WERI-Rb-1 (cell line): ENCODE measurements at regions not wholly inside any gene's neighbourhood (a gene's known extent, or its start where the extent isn't known, plus 50 kb on each side); places are given as distances from the start of the nearest gene placed in this dataset.

Source experiments
- DNase-seq: peaks from one replicate; pipeline ENCODE4 v3.0.0-alpha.2; 2020
- H3K27ac ChIP-seq: fragments of 250-450 bp; sonication (Bioruptor Pico); 2 replicates; pipeline ENCODE4 v1.5.1; 2020; ENCODE audit warnings: mild to moderate bottlenecking, moderate library complexity
- H3K27me3 ChIP-seq: fragments of 250-450 bp; sonication (Bioruptor Pico); 2 replicates; pipeline ENCODE4 v1.5.1; 2021; ENCODE audit warnings: mild to moderate bottlenecking, low read depth, moderate library complexity; ENCODE audit not compliant: insufficient read depth, severe bottlenecking
- H3K36me3 ChIP-seq: fragments of 250-450 bp; sonication (Bioruptor Pico); 2 replicates; pipeline ENCODE4 v1.5.1; 2020; ENCODE audit warnings: mild to moderate bottlenecking, moderate library complexity
- H3K4me3 ChIP-seq: 2 replicates; pipeline ENCODE4 v1.5.1; 2011; ENCODE audit warnings: low read depth, mild to moderate bottlenecking, control low read depth, low read length
- H3K9me3 ChIP-seq: fragments of 250-450 bp; sonication (Bioruptor Pico); 2 replicates; pipeline ENCODE4 v1.5.1; 2021; ENCODE audit warnings: mild to moderate bottlenecking, moderate library complexity; ENCODE audit not compliant: severe bottlenecking
- TF ChIP-seq, protein P1 (sequence below): IDR thresholded peaks from 2 replicates; pipeline ENCODE4 v1.5.1; 2011; ENCODE audit warnings: low read depth, mild to moderate bottlenecking, control low read depth, inconsistent platforms, low read length

DNA sequence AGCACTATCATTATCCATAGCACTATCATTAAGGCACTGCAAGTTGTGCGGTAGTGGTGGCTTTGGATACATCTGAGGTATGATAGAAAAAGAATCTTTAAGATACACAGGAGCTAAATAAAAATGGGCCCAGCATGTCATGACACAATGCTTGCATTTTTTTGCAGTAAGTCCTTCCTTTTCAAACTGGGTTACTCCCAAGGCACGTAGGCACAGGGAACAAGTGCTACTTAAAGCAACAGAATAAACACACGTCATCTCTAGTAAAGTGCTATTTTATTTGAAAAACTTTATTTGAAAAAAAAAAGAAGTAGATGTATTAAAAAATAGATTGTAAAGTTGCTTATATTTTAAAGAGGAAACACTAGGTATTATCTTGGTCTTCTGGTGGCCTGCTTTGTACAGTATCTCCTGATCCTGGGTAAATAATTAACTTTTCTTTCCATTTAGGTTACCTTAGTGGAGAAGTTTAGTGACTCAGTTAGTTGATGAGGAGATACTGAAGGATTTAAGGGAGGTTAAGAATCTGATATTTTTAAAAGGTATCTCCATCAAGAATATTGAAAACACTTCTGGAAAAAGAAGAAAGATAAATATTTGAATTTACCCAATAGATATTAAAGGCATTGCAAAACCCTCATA lies 129.6 kb downstream of the EDN1 start:
- TF ChIP-seq, protein P1, sequence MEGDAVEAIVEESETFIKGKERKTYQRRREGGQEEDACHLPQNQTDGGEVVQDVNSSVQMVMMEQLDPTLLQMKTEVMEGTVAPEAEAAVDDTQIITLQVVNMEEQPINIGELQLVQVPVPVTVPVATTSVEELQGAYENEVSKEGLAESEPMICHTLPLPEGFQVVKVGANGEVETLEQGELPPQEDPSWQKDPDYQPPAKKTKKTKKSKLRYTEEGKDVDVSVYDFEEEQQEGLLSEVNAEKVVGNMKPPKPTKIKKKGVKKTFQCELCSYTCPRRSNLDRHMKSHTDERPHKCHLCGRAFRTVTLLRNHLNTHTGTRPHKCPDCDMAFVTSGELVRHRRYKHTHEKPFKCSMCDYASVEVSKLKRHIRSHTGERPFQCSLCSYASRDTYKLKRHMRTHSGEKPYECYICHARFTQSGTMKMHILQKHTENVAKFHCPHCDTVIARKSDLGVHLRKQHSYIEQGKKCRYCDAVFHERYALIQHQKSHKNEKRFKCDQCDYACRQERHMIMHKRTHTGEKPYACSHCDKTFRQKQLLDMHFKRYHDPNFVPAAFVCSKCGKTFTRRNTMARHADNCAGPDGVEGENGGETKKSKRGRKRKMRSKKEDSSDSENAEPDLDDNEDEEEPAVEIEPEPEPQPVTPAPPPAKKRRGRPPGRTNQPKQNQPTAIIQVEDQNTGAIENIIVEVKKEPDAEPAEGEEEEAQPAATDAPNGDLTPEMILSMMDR, result no peak
- no peak overlapping the region for H3K4me3 ChIP-seq
- DNase-seq, result no peak
- no peaks in the 10 kb centered on the region for H3K27me3 ChIP-seq
- peak overlapping the region; percentile 35; the same call in 1 of the 2 replicates for H3K27ac ChIP-seq
- no peaks in the 10 kb centered on the region for H3K9me3 ChIP-seq
- no peaks in the 10 kb centered on the region for H3K36me3 ChIP-seq

GRCh38 chr6:12420626-12421025 lies 130.5 kb downstream of the EDN1 start:
- Histone ChIP-seq H3K27ac (peak overlapping the region; percentile 35), H3K27me3 (no peaks in the 10 kb centered on the region), H3K9me3 (no peaks in the 10 kb centered on the region), H3K4me3 (no peak overlapping the region), H3K36me3 (no peaks in the 10 kb centered on the region)
- peak; percentile 93 for DNase-seq
- TF ChIP-seq, protein P1, result no peak

DNA sequence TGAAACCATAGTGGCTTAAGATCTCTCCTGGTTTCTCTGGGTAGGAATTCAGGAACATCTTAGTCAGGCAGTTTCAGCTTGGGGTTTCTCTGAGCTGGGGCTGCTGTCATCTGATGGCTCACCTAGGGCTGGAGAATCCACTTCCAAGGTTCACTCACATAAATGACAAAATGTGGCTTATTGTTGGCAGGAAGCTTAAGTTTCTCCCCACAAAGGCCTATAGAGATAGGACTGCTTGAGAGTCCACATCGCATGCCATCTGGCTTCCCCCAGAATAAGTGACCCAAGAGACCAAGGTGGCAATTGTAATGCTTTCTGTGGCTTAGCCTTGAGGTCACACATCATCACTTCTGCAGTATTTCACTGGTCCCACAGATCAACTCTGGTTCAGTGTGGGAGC lies 131.4 kb downstream of the EDN1 start:
- Histone ChIP-seq H3K9me3 (no peaks in the 10 kb centered on the region), H3K4me3 (no peak overlapping the region), H3K36me3 (no peaks in the 10 kb centered on the region), H3K27ac (no peak overlapping the region; the same call in 1 of the 2 replicates), H3K27me3 (no peaks in the 10 kb centered on the region)
- TF ChIP-seq, protein P1, result no peak
- DNase-seq, result no peak

DNA sequence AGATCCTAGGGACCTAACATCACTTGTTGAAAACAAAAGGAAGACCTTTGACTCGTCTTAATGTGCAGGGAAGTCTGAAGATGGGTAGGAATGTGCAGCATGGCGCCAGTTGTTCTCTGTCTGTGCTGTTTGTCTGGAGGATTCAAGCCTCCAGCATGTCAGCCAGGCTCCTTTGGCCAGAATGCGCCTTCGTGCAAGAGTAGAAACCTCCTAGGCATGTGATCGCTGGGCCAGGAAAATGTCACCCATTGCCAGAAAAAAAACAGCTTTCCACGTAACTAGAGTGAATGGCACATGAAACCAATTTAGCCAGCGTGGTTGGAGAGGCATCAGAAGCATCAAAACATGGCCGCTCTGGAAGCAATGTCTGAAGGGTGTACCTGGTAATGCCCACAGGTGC lies 132.7 kb downstream of the EDN1 start:
- DNase-seq, result no peak
- Histone ChIP-seq H3K27ac (no peak overlapping the region), H3K9me3 (no peaks in the 10 kb centered on the region), H3K36me3 (no peaks in the 10 kb centered on the region), H3K27me3 (no peaks in the 10 kb centered on the region), H3K4me3 (no peak overlapping the region)
- TF ChIP-seq, protein P1, result no peak

- DNase-seq, result no peak
- Histone ChIP-seq H3K27ac (no peak overlapping the region), H3K36me3 (no peaks in the 10 kb centered on the region), H3K27me3 (no peaks in the 10 kb centered on the region), H3K9me3 (no peaks in the 10 kb centered on the region), H3K4me3 (no peak overlapping the region)
- TF ChIP-seq, protein P1, result no peak
These were observed 133.7 kb downstream of the EDN1 start for GRCh38 chr6:12423832-12424231.

DNA sequence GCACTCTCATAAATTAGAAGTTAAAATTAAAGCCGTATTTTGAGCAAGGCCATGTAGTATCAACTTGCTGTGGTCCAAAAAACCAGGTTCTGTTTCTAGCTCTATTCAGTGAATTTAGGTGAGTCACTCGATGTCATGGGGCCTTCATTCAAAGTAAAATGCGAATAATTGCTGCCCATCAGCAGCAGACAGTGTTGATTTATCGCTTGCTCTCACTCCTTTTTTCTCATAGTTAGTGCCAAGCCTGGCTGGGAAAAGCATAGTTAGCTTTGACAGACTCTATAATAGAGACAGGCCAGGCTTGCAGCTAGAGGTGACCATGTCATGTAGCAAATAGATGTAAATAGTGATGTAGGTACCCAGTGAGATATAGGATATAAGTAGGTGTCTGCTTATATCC lies 136.0 kb downstream of the EDN1 start:
- TF ChIP-seq, protein P1, result no peak
- no peak overlapping the region for H3K27ac ChIP-seq
- no peak overlapping the region for H3K4me3 ChIP-seq
- H3K36me3 ChIP-seq, result no peaks in the 10 kb centered on the region
- H3K27me3 ChIP-seq, result no peaks in the 10 kb centered on the region
- H3K9me3 ChIP-seq, result no peaks in the 10 kb centered on the region
- no peak for DNase-seq
